Mesenchymal stem cell (in vitro differentiated cells and primary cell): ENCODE measurements at regions not wholly inside any gene's neighbourhood (a gene's known extent, or its start where the extent isn't known, plus 50 kb on each side); places are given as distances from the start of the nearest gene placed in this dataset.

Experiments used
- DNase-seq: peaks from one replicate; pipeline ENCODE4 v3.0.0-alpha.2; 2013
- H2AFZ ChIP-seq: one replicate; pipeline ENCODE4 v1.6.1; 2013; ENCODE audit warnings: low read depth, mild to moderate bottlenecking, control low read depth, inconsistent platforms, low read length, moderate library complexity
- H2AK5ac ChIP-seq: 2 replicates; pipeline ENCODE4 v1.6.1; 2013; ENCODE audit warnings: low read length, moderate library complexity, mild to moderate bottlenecking, inconsistent platforms; ENCODE audit not compliant: severe bottlenecking
- H2BK120ac ChIP-seq: one replicate; pipeline ENCODE4 v1.6.1; 2013; ENCODE audit warnings: low read depth, mild to moderate bottlenecking, inconsistent platforms, low read length, moderate library complexity
- H2BK12ac ChIP-seq, 2 experiments: one replicate each; pipeline ENCODE4 v1.6.1; 2013; ENCODE audit warnings: inconsistent platforms in 2 of 2, low read length in 2 of 2, mild to moderate bottlenecking in 2 of 2, moderate library complexity in 2 of 2, control low read depth in 1 of 2
- H2BK15ac ChIP-seq: one replicate; pipeline ENCODE4 v1.6.1; 2013; ENCODE audit warnings: mild to moderate bottlenecking, low read depth, inconsistent platforms; ENCODE audit not compliant: poor library complexity, severe bottlenecking
- H2BK5ac ChIP-seq: 2 replicates; pipeline ENCODE4 v1.6.1; 2013; ENCODE audit warnings: low read depth, mild to moderate bottlenecking, low read length, control low read depth, inconsistent platforms; ENCODE audit not compliant: poor library complexity, severe bottlenecking
- H3K14ac ChIP-seq, 2 experiments: one replicate each; pipeline ENCODE4 v1.6.1; 2013; ENCODE audit warnings: inconsistent platforms in 2 of 2, low read length in 2 of 2, control low read depth in 1 of 2, mild to moderate bottlenecking in 1 of 2, moderate library complexity in 1 of 2
- H3K18ac ChIP-seq, 2 experiments: one replicate each; pipeline ENCODE4 v1.6.1; 2013; ENCODE audit warnings: inconsistent platforms in 2 of 2, low read length in 2 of 2, control low read depth in 1 of 2, low read depth in 1 of 2, mild to moderate bottlenecking in 1 of 2
- H3K23ac ChIP-seq, 2 experiments: one replicate each; pipeline ENCODE4 v1.6.1; 2013; ENCODE audit warnings: inconsistent platforms in 2 of 2, low read length in 2 of 2, mild to moderate bottlenecking in 2 of 2, moderate library complexity in 2 of 2, control low read depth in 1 of 2
- H3K27ac ChIP-seq: 2 replicates; pipeline ENCODE4 v1.5.1; 2013; ENCODE audit warnings: mild to moderate bottlenecking, moderate library complexity, low read length, control low read depth, inconsistent platforms; ENCODE audit not compliant: poor library complexity, severe bottlenecking
- H3K27me3 ChIP-seq, 2 experiments: 2 replicates each; pipeline versions ENCODE4 v1.6.1 to v1.7.0; 2013; ENCODE audit warnings: low read length in 2 of 2, mild to moderate bottlenecking in 2 of 2, moderate library complexity in 2 of 2, control low read depth in 1 of 2, inconsistent platforms in 1 of 2; ENCODE audit not compliant: control insufficient read depth in 1 of 2, insufficient read depth in 1 of 2
- H3K36me3 ChIP-seq, 2 experiments: 2 replicates each; pipeline versions ENCODE4 v1.6.1 to v1.7.0; 2013; ENCODE audit warnings: low read length in 2 of 2, control low read depth in 1 of 2, inconsistent platforms in 1 of 2, low read depth in 1 of 2, mild to moderate bottlenecking in 1 of 2; ENCODE audit not compliant: insufficient read depth in 2 of 2, control insufficient read depth in 1 of 2
- H3K4ac ChIP-seq, 2 experiments: one replicate each; pipeline ENCODE4 v1.6.1; 2013; ENCODE audit warnings: inconsistent platforms in 2 of 2, low read length in 2 of 2, mild to moderate bottlenecking in 2 of 2, moderate library complexity in 2 of 2, control low read depth in 1 of 2, low read depth in 1 of 2
- H3K4me1 ChIP-seq: 2 replicates; pipeline ENCODE4 v1.6.1; 2013; ENCODE audit warnings: low read depth, low read length, control low read depth; ENCODE audit not compliant: control insufficient read depth, insufficient read depth
- H3K4me2 ChIP-seq: 2 replicates; pipeline ENCODE4 v1.6.1; 2013; ENCODE audit warnings: low read length, mild to moderate bottlenecking, inconsistent platforms; ENCODE audit not compliant: poor library complexity, severe bottlenecking
- H3K4me3 ChIP-seq, 2 experiments: 2 replicates each; pipeline versions ENCODE4 v1.5.1 to v1.7.0; 2013; ENCODE audit warnings: low read length in 2 of 2, mild to moderate bottlenecking in 2 of 2, control low read depth in 1 of 2, low read depth in 1 of 2; ENCODE audit not compliant: insufficient read depth in 1 of 2
- H3K79me1 ChIP-seq: replicated peaks from 2 replicates; pipeline ENCODE4 v1.6.1; 2013; ENCODE audit warnings: mild to moderate bottlenecking, control low read depth, low read length, inconsistent platforms; ENCODE audit not compliant: poor library complexity, severe bottlenecking
- H3K9ac ChIP-seq: 2 replicates; pipeline ENCODE4 v1.7.0; 2013; ENCODE audit warnings: mild to moderate bottlenecking, low read length, moderate library complexity
- H3K9me3 ChIP-seq: 2 replicates; pipeline ENCODE4 v1.7.0; 2013; ENCODE audit warnings: mild to moderate bottlenecking, low read length; ENCODE audit not compliant: control insufficient read depth
- H4K8ac ChIP-seq: one replicate; pipeline ENCODE4 v1.6.1; 2013; ENCODE audit warnings: inconsistent platforms, mild to moderate bottlenecking, low read length, moderate library complexity
- H4K91ac ChIP-seq: one replicate; pipeline ENCODE4 v1.6.1; 2013; ENCODE audit warnings: mild to moderate bottlenecking, low read length, inconsistent platforms
- WGBS: methylation state at CpG from one replicate; pipeline ENCODE4 v1.1.7; 2013; ENCODE audit warnings: mixed read lengths; 5-methylcytosine and 5-hydroxymethylcytosine counted together

GRCh38 chr6:144481527-144481926 lies 196.4 kb downstream of the UTRN start:
- Histone ChIP-seq H2BK120ac (no peak overlapping the region), H3K23ac (no peak overlapping the region), H2AFZ (no peak overlapping the region), H3K27me3 (no peaks in the 10 kb centered on the region), H3K4me2 (no peak overlapping the region), H3K36me3 (peaks cover 4 to 36% of the 10 kb centered on the region in 2 experiments), H2BK15ac (no peak overlapping the region), H3K18ac (no peak overlapping the region), H2BK12ac (no peak overlapping the region), H3K4ac (no peak overlapping the region), H3K9ac (no peak overlapping the region), H2AK5ac (no peak overlapping the region), H3K27ac (no peak overlapping the region), H3K4me3 (no peak overlapping the region), H3K14ac (no peak overlapping the region), H3K4me1 (peaks cover 2% of the 10 kb centered on the region), H2BK5ac (no peak overlapping the region), H3K79me1 (peaks cover 6% of the 10 kb centered on the region), H3K9me3 (no peaks in the 10 kb centered on the region), H4K91ac (no peak overlapping the region), H4K8ac (no peak overlapping the region)
- DNase-seq = no peak
- 63% methylated on average over 3 of the region's 6 CpGs for WGBS

GRCh38 chr6:144482142-144482541 lies 197.0 kb downstream of the UTRN start:
- Histone ChIP-seq H2AFZ (no peak overlapping the region), H3K9me3 (no peaks in the 10 kb centered on the region), H3K4me2 (no peak overlapping the region), H3K23ac (no peak overlapping the region), H3K27ac (no peak overlapping the region), H3K4me1 (peaks cover 2% of the 10 kb centered on the region), H4K91ac (no peak overlapping the region), H3K4me3 (no peak overlapping the region), H3K9ac (no peak overlapping the region), H3K79me1 (peaks cover 7% of the 10 kb centered on the region), H3K27me3 (no peaks in the 10 kb centered on the region), H3K4ac (no peak overlapping the region), H2AK5ac (no peak overlapping the region), H2BK5ac (no peak overlapping the region), H3K18ac (no peak overlapping the region), H2BK120ac (no peak overlapping the region), H3K14ac (no peak overlapping the region), H2BK15ac (no peak overlapping the region), H3K36me3 (peaks cover 6 to 36% of the 10 kb centered on the region in 2 experiments), H4K8ac (no peak overlapping the region), H2BK12ac (no peak overlapping the region)
- 5% methylated on average over 2 of the region's 4 CpGs for WGBS
- DNase-seq = peak; percentile 77

GRCh38 chr6:144485531-144485930 lies 200.4 kb downstream of the UTRN start:
- Histone ChIP-seq H2BK5ac (no peak overlapping the region), H3K14ac (no peak overlapping the region), H3K4me2 (no peak overlapping the region), H3K27ac (no peak overlapping the region), H2BK15ac (no peak overlapping the region), H3K36me3 (peaks cover 15 to 54% of the 10 kb centered on the region in 2 experiments), H3K9me3 (no peaks in the 10 kb centered on the region), H4K91ac (no peak overlapping the region), H3K27me3 (no peaks in the 10 kb centered on the region), H2AFZ (no peak overlapping the region), H3K79me1 (peaks cover 15% of the 10 kb centered on the region), H2AK5ac (no peak overlapping the region), H3K23ac (no peak overlapping the region), H3K4me1 (no peaks in the 10 kb centered on the region), H2BK12ac (no peak overlapping the region), H4K8ac (no peak overlapping the region), H3K4me3 (no peak overlapping the region), H3K4ac (no peak overlapping the region), H2BK120ac (no peak overlapping the region), H3K18ac (no peak overlapping the region), H3K9ac (no peak overlapping the region)
- DNase-seq = peak; percentile 76
- WGBS = 62% methylated on average over 2 of the region's 4 CpGs

GRCh38 chr6:144488590-144488989 lies 203.5 kb downstream of the UTRN start:
- no peak for DNase-seq
- no peak overlapping the region for H2BK5ac ChIP-seq
- no peak overlapping the region for H4K91ac ChIP-seq
- H3K27me3 ChIP-seq = no peaks in the 10 kb centered on the region
- H3K79me1 ChIP-seq = peaks cover 17% of the 10 kb centered on the region
- H3K9me3 ChIP-seq = no peaks in the 10 kb centered on the region
- no peak overlapping the region for H3K9ac ChIP-seq
- WGBS = 90% methylated on average over 1 of the region's 3 CpGs
- no peak overlapping the region for H2AFZ ChIP-seq
- H3K4me1 ChIP-seq = no peaks in the 10 kb centered on the region
- H4K8ac ChIP-seq = no peak overlapping the region
- peaks cover 20 to 64% of the 10 kb centered on the region in 2 experiments for H3K36me3 ChIP-seq
- H3K14ac ChIP-seq = no peak overlapping the region
- H2BK12ac ChIP-seq = no peak overlapping the region
- H3K27ac ChIP-seq = no peak overlapping the region
- no peak overlapping the region for H3K4me2 ChIP-seq
- H2BK15ac ChIP-seq = no peak overlapping the region
- no peak overlapping the region for H3K23ac ChIP-seq
- H2BK120ac ChIP-seq = no peak overlapping the region
- H3K4ac ChIP-seq = no peak overlapping the region
- H3K18ac ChIP-seq = no peak overlapping the region
- H3K4me3 ChIP-seq = no peak overlapping the region
- H2AK5ac ChIP-seq = no peak overlapping the region
